ENCODE measurements at regions not wholly inside any gene's neighbourhood (a gene's known extent, or its start where the extent isn't known, plus 50 kb on each side); places are given as distances from the start of the nearest gene placed in this dataset.

DNA sequence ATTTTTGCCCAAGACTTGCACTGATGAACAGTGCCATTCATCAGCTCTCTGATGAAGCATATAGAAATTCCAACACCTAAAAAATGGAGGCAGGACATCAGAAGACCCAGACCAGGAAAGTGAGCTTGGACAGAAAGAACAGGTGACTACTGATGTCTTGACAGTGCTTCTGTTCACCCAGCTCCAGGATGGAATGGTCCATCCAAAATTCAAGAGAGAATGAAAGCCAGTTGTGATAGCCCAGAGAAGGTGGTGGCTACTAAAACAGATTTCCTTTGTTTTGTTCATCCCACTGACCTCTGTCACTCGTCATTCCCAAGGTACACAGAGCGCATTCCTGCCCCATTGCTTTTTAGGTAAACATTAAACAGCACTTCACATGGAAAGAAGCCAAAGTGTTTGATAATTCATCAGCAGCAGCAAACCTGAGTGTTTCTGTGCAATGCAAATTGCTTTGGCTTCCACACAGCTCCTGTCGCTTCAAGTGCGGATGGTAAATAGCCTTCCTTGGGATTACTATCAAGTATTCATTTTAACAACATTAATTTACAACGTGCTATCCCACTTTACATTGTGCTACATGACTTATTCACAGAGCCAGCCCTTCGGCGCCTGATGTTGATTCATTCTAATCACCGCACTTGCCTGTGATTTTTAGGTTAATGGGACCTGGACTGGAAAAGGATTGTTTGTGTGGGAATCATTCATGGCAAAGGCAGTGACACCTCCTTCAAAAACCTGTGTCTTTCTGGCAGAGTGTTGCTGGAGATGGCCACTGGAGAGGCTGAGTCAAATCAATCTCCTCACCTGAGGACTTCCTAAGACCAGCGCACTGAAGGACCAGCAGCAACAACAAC, 65.1 kb upstream of the TOX3 start:
- Histone ChIP-seq H3K4me1 (no peaks in the 10 kb centered on the region), H3K27ac (no peak overlapping the region), H3K4me3 (no peak overlapping the region), H3K27me3 (no peaks in the 10 kb centered on the region), H3K9me3 (no peaks in the 10 kb centered on the region), H3K36me3 (no peaks in the 10 kb centered on the region)
- TF ChIP-seq POLR2A (IDR thresholded peaks at IDR 0.05) = no peak
- no peak for TF ChIP-seq EP300 (IDR thresholded peaks at IDR 0.05)
- DNase-seq (no peak), ATAC-seq (ENCODE audit: low FRiP score in 2 of 2) (no peak)
- 64 to 80% methylated on average over 9 of the region's 9 CpGs for WGBS, 2 donors

DNA sequence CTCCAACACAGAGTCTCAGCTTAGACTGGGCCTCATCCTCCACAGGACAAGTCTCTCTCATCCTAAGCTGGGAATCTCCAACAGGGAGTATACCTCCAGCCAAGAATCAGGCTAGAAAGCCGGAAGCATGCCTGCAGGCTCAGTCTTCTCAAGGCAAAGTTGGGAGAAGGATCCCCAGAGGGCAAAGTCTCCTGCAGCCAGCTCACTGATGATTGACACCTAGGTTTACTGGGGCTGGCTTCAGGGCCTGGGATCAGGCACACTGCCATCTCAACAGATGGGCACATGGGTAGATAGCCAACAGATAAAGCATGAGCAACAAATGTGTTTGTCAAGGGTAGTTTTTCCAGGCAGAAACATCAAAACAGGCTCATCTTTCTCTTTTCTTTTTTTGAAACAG, 56.1 kb upstream of the TOX3 start:
- no peaks in the 10 kb centered on the region for H3K4me1 ChIP-seq
- H3K27me3 ChIP-seq = no peaks in the 10 kb centered on the region
- H3K4me3 ChIP-seq = no peak overlapping the region
- DNase-seq (no peak), ATAC-seq (ENCODE audit: low FRiP score in 2 of 2) (no peak)
- WGBS, 2 donors = 50 to 71% methylated on average over 1 of the region's 1 CpG
- H3K9me3 ChIP-seq = no peaks in the 10 kb centered on the region
- TF ChIP-seq POLR2AphosphoS5 (IDR thresholded peaks at IDR 0.05) = no peak
- TF ChIP-seq POLR2A (IDR thresholded peaks at IDR 0.05) = no peak
- TF ChIP-seq, protein P1, sequence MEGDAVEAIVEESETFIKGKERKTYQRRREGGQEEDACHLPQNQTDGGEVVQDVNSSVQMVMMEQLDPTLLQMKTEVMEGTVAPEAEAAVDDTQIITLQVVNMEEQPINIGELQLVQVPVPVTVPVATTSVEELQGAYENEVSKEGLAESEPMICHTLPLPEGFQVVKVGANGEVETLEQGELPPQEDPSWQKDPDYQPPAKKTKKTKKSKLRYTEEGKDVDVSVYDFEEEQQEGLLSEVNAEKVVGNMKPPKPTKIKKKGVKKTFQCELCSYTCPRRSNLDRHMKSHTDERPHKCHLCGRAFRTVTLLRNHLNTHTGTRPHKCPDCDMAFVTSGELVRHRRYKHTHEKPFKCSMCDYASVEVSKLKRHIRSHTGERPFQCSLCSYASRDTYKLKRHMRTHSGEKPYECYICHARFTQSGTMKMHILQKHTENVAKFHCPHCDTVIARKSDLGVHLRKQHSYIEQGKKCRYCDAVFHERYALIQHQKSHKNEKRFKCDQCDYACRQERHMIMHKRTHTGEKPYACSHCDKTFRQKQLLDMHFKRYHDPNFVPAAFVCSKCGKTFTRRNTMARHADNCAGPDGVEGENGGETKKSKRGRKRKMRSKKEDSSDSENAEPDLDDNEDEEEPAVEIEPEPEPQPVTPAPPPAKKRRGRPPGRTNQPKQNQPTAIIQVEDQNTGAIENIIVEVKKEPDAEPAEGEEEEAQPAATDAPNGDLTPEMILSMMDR (IDR thresholded peaks at IDR 0.05) = no peak
- TF ChIP-seq EP300 (IDR thresholded peaks at IDR 0.05) = no peak
- H3K36me3 ChIP-seq = no peaks in the 10 kb centered on the region
- H3K27ac ChIP-seq = no peak overlapping the region

DNA sequence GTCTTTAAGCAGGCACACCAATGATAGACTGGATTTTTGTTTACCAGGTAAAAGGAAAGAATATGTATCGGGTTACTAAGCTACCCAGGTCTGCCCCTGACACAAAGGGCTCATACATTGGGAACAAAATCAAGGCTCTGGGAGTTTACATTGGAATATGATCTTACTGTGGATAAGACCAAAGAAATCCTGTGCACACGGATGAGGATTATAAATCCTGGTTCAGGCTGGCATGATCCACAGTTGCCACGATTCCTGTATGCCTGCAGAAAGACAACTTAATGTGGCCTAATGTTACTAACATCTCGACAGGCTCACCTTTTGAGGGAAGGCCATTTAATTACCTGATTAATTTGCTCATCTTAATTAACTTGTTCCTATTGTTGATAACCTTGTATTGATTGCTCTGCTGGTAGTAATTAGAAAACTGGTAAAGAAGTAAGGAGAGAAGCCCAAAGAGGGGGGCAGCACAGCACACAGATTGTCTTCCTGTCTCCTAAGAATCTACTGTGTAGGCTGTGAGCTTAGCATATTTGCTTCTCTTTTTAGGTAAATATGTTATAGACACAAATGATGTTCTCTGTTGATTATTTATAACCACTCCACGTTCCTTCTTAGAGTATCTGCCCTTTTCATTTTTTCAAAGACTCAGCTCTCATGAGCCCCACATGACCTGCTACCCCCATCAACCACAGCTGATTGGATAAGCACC, 51.0 kb upstream of the TOX3 start:
- ATAC-seq (ENCODE audit: low FRiP score in 2 of 2) (no peak), DNase-seq (no peak)
- Histone ChIP-seq H3K9me3 (no peaks in the 10 kb centered on the region), H3K4me3 (no peak overlapping the region), H3K27me3 (no peaks in the 10 kb centered on the region), H3K27ac (no peak overlapping the region), H3K4me1 (no peaks in the 10 kb centered on the region), H3K36me3 (no peaks in the 10 kb centered on the region)
- TF ChIP-seq, protein P1 (IDR thresholded peaks at IDR 0.05) = no peak
- TF ChIP-seq EP300 (IDR thresholded peaks at IDR 0.05) (no peak), POLR2AphosphoS5 (IDR thresholded peaks at IDR 0.05) (no peak), POLR2A (IDR thresholded peaks at IDR 0.05) (no peak)
- 54 to 62% methylated on average over 5 of the region's 5 CpGs for WGBS, 2 donors

- DNase-seq = no peak
- WGBS, 2 donors = 66 to 78% methylated on average over 3 of the region's 3 CpGs
These were observed 50.3 kb upstream of the TOX3 start for GRCh38 chr16:52597073-52597771.

More at GRCh38 chr16:52597073-52597771, 50.3 kb upstream of the TOX3 start:
- Histone ChIP-seq H3K27me3 (no peaks in the 10 kb centered on the region), H3K4me3 (no peak overlapping the region), H3K4me1 (no peaks in the 10 kb centered on the region), H3K36me3 (no peaks in the 10 kb centered on the region), H3K9me3 (no peaks in the 10 kb centered on the region), H3K27ac (no peak overlapping the region)
- no peak for TF ChIP-seq POLR2A (IDR thresholded peaks at IDR 0.05)
- TF ChIP-seq POLR2AphosphoS5 (IDR thresholded peaks at IDR 0.05) = no peak
- TF ChIP-seq, protein P1 (IDR thresholded peaks at IDR 0.05) = no peak
- TF ChIP-seq EP300 (IDR thresholded peaks at IDR 0.05) = no peak
- ATAC-seq (ENCODE audit: low FRiP score in 2 of 2) = no peak
